Loucy (cell line): ENCODE measurements at regions not wholly inside any gene's neighbourhood (a gene's known extent, or its start where the extent isn't known, plus 50 kb on each side); places are given as distances from the start of the nearest gene placed in this dataset.

Source experiments
- CTCF ChIP-seq: fragments of 200-600 bp; sonication (generic); conservative IDR thresholded peaks from 2 replicates; pipeline ENCODE4 v1.5.1; 2014; ENCODE audit warnings: mild to moderate bottlenecking, antibody characterized with exemption, low read length
- EZH2phosphoT487 ChIP-seq: fragments of 200-600 bp; IDR thresholded peaks from 2 replicates; pipeline ENCODE4 v1.6.1; 2018; ENCODE audit warnings: antibody characterized with exemption, mild to moderate bottlenecking, moderate library complexity, borderline replicate concordance

GRCh38 chr6:14470671-14471070 is 353.1 kb downstream of the CD83 start:
- no peak for TF ChIP-seq CTCF
- no peak for TF ChIP-seq EZH2phosphoT487
